NCI-H1694 (cell line): ENCODE measurements at regions not wholly inside any gene's neighbourhood (a gene's known extent, or its start where the extent isn't known, plus 50 kb on each side); places are given as distances from the start of the nearest gene placed in this dataset.

Experiments
- DNase-seq: peaks from one replicate; lab custom pipeline; 2025; lab: John Stamatoyannopoulos, UW

DNA sequence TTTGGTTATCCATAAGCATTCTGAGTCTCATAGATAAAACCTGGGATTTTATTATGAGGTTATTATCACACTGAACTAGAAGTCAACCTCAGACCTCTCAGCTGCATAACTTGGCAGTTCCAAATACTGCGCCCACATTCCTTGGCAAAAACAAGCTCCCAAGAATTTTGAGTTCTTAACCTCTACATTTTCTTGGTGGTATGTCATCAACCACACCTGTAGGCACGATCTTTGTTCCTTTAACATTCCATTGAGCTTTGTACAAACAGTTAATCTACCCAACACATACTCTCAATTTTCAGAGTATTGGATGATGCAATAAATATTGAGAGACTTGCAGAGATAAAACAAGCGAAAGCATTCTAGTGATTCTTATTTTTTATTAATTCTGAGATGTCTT lies 371.8 kb upstream of the PRICKLE1 start:
- no peak for DNase-seq

DNA sequence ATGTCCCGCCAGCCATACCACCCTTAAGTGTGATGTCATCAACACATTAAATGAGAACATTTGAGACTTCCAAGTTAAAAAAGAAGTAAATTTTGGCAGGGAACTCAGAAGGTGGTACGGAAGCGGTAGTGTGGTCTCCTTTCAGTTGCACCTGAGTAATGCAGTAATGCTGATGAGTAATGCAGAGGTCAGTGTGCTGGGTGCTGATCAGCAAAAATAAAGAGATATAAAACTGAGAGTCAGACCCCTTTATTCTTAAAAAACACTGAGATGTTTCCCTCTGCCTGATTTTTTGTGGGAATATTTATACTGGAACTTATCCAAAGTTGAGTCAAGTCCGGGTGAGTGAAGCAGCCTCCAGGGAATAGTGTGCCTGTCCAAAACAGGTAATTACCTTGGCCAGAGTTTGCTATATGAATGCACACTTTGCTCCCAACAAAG lies 370.6 kb upstream of the PRICKLE1 start:
- DNase-seq, result no peak

DNA sequence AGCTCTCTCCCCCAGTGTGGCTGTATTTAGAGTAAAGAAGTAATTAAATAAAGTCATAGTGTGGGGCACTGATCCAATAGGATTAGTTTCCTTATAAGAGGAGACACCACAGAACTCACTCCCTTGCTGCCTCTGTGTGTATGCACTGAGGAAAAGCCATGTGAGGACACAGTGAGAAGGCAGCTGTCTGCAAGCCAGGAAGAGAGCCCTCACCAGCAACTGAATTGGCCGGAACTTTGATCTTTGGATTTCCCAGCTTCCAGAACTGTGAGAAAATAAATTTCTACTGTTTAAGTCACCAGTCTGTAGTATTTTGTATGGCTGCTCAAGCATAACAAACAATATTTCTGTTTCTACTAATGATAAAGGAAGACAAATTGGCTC lies 368.7 kb upstream of the PRICKLE1 start:
- no peak for DNase-seq

DNA sequence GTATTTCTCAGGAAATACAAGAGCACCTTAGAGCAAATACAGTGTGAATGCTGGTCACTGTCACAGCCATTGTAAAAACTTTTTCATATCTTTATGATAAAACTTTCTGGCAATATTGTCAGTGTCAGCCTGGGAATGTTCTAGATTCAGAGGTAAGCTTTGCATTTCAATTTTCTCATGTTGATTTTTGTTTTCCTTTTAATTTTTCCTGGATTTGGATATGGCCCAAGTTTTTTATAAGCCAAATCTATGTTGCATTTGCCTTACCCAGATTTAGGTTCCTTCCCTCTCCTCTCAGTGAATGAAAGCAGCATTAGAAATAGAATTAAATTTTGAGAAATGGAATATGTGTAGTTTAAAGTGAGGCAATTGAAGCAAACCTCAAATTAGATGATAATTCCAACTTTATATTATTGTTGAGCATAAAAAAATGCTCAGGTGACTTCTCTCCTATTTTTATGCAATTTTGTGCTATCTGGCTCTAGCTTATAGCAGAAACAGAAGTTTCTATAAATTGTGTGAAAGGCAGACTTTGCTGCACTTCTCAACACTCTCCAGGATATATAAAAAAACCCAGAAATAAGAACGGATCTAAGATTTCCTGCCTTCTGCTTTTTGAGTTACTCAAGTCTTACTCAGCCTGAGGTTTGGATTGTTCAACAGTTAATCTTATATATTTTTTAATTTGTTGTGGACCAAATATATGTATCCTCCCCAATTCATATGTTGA lies 368.2 kb upstream of the PRICKLE1 start:
- DNase-seq, result no peak

DNA sequence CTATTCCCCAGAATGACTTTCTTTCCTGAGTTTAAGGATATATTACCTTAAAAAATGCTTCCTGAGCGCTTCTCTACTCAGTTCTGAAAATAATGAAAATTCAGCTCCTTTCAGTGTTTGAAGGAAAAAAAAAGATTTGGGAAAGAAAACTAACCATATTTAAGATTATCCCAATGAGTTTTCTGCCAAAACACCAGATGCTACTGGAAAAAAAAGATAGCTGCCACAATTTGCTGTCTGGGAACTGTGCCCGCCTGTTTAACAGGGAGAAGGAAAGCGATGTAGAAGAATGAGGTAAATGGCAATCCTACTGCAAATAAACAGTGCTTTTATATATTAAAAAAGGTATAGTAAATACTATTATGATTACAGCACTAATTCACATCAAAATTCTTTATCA lies 367.6 kb upstream of the PRICKLE1 start:
- no peak for DNase-seq

DNA sequence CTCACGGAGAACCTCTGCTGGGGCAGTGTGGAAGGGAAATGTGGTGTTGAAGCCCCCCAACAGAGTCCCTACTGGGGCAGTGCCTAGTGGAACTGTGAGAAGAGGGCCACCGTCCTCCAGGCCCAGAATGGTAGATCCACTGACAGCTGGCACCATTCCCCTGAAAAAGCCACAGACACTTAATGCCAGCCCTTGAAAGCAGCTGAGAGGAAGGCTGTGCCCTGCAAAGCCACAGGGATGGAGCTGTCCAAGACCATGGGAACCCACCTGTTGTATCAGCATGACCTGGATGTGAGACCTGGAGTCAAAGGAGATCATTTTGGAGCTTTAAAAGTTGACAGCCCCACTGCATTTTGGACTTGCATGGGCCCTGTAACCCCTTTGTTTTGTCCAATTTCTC lies 363.5 kb upstream of the PRICKLE1 start:
- no peak for DNase-seq

DNA sequence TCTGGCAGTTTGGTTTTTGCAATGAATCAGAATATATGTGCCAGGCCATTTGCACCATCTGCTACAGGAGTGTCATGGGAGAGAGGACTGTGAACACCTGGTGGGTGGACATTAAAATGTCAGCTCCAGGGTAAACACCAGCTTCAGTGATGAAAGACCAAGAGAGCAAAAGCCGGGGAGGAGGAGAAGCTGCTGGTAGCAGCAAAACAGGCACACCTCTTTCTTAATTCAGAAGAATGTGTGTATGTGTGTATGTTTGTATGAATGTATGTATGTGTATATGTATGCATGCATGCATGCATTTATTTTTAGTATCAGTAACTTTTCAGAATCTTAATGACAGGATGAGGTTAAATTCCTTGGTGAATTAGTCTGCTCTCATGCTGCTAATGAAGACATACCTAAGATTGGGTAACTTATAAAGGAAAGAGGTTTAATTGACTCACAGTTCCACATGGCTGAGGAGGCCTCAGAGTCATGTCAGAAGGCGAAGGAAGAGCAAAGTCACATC lies 357.4 kb upstream of the PRICKLE1 start:
- DNase-seq, result no peak

DNA sequence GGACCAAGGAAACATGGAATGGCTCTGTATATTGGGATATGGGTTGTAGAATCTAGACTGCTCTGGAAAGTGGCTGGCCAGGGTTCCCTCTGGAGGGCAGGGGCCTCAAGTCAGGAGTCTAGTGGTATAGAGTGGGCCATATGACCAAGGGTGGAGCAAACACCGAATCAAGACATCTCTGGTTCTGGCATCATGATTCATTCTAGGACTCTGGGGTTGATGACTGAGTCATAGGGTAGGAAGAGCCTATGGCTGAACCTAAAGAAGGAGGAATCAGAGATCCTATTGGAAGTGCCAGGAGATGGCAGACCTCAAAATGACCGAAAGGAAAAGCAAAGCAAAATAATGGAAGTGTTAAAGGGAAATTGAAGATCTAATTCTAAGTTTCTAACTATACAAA lies 356.4 kb upstream of the PRICKLE1 start:
- DNase-seq, result no peak

DNA sequence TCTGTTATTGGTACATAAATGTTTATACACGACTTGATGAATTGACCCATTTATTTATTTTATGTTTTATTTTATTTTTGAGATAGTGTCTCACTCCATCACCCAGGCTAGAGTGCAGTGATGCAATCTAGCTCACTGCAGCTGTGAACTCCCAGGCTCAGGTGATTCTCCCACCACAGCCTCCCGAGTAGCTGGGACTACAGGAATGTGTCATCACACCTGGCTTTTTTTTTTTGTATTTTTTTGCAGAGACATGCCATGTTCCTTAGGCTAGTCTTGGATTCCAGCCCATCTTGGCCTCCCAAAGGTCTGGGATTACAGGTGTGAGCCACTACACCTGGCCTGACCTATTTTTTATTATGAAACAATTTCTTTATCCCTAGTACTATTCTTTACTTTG lies 355.0 kb upstream of the PRICKLE1 start:
- DNase-seq, result no peak

DNA sequence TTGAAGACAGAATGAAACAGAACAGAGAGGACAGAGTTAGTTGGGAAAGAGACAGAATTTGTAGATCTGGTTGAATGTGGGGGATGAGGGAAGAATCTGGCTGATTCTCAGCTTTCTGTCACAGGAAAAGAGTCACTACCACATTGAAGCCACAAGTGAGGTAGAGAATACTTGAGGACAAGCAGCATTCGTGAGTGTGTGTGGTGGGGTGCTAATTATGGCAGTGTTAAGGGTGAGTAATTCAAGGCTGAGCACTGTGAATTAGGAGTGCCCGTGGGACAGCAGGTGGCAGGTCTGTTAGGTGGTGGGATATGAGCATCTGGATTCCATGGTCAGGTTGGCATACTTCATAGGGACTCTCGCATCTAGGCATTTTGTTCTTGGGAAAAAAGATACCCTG lies 347.4 kb upstream of the PRICKLE1 start:
- no peak for DNase-seq

DNA sequence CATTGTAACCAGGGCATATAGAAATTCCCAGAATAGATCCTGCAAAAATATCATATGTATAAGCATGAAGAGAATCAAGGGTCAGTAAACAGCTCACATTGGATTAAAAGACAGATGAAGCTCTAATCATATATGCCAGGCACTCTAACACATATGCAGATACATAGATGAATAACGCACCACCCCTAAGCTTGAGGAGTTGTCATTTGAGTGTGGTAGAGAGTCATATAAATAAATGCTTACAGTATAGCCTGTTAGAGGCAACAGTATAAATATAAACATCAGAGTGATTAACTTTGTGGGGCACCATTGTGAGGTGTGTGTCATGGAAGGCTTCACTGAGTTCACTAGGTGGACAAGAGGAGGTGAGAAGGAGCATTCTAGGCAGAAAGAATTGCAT lies 346.7 kb upstream of the PRICKLE1 start:
- no peak for DNase-seq

DNA sequence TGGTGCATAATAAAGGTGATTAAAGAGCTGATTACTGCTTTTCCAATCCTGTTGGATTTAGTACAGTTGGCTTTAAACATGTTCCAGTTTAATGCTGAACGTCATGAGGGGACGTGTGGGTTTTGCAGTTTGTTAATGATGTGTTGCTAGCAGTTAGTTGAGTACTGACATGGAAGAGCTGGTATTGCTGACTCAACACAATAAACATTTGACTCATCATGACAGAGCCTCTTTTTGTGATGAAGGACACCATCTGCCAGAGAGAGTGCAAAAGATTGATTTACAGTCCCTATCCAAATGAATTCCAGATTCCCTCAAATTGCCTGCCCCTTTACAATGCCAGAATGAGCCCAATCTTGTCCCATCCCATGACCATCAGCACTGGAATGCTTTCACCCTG lies 346.2 kb upstream of the PRICKLE1 start:
- DNase-seq, result no peak

DNA sequence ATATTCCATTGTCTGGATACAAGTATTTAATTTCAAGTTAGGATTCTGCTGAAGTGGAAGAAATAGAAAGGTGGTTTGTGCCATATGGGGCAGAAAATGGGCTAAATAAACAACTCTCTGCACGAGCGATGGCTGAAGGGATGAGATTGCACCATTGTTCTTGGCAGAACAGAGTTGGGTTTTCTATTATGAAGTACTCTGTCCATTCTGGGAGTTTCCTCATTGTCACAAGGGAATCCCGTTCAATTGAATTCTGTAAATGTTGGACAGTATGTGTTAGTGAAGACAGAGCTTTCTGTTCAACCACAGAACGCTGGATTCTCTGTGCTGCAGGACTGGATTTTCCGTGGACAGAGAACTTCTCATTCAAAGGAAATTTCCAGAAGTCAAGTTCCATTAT lies 345.5 kb upstream of the PRICKLE1 start:
- no peak for DNase-seq

DNA sequence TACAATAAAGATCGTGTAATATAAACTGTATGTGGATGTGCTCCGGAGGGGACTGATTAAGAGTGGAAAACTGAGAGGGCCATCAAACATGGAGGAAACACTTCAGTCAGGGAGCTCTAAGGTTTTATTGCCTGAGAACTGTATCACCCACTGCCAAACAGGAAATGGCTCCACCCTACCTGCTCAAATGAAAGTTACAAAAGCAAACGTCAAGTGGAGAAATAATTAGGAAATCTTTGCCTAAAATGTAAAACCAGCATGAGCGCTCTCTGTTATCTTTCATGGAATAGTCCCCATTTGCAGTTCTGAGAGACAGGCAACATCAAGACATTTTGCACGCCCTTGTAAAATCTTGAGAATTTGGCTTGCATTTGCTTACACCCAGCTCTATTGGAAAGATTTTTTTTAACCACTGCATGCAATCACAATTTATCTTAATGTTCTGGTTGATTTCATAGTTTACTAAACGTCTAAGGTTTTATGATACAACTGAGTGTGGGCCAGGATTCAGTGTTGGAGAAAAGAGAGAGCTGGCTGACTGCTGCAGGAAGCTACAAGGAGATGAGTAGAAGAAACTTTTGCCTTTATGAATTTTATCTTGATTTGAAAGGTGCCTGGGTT lies 344.0 kb upstream of the PRICKLE1 start:
- no peak for DNase-seq

DNA sequence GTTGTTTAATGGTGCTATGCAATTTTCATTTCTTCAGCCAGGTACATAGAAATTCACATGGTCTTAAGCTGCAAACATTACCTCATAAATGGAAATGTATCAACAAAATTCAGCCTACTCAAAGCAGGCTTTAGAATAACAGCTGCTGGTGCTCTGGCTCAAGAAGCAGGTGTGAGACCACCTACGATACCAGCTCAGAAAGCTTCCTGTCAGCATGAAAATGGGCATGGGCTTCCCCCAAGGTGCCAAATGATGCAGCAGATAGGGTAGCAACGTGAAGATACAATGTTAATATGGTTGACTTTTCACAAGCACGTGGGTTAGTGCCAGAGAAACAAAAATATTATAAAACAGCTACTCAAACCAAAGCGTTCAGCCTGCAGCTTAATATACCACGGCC lies 343.4 kb upstream of the PRICKLE1 start:
- no peak for DNase-seq

DNA sequence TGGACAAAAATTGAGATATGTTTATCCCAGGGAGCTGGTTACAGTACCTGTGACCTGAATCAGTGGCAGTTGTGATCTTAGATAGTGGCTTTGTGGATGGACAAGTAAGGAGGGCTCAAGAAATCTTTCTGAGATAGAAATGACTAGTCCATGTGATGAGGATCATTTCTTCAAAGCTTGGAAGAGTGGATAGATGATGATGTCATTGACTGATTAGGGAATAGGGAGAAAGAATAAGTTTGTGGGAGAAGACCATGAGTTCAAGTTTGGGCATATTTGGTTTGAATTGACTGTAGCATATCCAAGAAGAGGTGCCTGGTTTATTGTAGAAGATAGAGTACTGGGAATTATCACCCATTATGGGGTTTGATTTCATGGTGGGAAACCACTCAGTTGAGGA lies 336.7 kb upstream of the PRICKLE1 start:
- DNase-seq, result no peak

DNA sequence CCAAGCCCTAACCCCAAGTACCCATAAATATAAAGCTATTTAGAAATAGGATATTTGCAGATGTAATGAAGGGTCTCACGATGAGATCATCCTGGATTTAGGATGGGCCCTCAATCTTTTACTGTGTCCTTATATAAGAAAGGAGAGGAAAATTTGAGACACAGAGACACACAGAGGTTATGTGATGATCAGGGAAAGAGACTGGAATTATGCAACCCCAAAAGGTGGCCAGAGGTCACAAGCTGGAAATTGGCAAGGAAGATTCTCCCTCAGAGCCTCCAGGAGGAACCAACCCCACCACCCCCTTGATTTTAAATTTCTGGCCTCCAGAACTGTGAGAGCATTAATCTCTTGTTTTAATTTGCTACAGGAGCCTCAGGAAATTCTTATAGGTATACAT lies 334.9 kb upstream of the PRICKLE1 start:
- no peak for DNase-seq

DNA sequence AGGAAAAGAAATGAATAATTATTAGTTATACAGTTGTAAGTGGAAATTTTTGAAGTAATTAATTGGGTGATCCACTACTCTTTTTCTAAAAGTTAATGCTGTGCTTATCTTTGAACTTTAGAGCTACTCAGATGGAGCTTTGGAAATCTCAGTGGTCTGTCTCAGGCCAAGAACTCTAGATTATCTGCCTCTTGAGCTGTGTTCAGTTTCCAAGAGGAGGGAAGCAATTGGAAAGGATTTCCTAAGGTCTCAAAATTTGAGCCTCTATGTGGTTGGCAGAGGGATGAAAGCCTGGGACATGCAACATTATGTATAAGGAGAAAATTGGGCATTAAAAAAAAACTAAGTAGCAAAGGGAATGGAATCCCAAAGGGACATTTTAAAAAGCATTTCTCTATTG lies 334.0 kb upstream of the PRICKLE1 start:
- DNase-seq, result no peak

DNA sequence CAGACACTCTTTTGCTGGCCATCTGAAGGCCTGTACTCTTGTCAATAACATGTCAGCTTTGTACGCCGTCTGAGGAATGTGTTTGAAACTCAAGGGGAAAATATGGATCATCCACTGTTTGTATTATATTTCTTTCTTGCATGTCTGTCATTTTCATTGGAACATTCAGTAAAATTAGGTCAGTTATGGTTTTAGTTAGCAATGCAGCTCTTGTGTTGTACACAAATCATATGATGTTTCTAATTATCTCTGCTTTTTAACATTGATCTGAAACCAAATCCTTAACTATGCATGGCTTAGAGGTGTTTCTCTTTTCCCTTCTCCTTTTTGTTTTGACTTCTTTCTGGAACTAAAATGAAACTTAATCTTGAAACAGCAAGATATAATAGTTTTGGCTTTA lies 333.6 kb upstream of the PRICKLE1 start:
- no peak for DNase-seq

DNA sequence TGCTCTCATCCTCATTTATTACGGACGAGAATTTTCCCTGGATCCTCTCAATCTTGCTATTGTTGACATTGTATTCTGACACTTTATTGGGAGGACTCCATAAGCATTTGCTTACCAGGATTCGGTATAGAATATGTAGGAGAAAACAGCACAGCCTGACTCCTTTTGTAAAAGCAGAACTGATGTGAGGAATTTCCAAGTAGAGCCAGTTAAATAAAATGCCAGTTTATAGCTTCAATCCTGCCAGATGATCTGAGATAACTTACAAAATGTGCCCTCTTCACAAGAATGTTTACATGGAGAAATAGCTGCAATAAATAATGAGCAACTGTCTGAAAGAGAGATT lies 332.9 kb upstream of the PRICKLE1 start:
- DNase-seq, result no peak

DNA sequence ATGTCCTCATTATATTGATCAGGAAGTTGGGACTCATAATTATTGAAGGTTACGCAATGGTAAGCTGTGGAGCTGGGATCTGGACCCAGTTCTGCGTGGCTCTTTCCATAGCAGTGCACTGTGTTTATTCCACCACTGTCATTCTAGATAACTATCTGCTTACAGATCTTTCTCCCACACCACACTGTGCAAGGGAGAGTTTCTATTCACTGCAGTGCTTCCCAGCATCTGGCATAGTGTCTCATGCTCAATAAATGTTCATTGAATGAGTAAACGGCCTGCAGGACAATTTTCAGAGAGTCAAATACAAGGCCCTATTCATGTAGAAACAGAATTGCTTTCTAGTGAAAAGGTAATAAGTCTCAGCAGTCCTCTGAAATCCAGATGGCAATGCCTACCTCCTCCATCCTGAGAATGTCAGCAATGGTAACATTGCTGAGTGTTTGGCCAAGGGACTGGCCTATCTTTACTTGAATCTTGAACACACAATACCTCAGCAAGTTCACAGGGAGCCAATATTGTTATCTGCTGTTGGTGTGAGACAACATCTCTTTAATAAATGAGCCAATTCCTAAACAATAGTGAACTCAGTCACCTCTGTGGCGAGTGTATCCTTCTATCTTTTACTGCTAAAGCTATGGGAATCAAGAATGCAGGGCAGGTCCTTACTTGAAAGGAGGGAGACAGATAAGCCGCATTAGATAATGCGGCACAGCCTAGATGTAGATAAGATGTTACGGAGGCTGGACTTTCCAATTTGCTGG lies 332.4 kb upstream of the PRICKLE1 start:
- DNase-seq, result no peak

DNA sequence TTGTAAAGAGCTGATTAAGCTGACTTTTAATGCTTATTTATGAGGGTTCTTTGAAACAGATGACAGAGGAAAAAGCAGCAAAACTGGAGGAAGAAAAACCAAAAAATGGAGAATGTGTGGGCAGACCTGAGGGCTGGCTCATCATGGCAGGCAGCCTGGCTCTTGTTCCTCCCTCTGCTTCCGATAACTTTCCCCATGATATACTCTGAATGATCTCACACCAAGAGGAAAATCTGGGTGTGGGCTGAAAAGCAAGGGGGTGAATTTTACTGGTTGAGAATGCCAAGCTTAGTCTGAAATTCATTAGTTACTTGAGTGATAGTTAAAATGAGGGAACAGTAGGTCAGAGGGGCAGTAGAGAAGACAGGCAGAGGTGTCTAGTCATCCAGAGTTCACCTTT lies 330.1 kb upstream of the PRICKLE1 start:
- DNase-seq, result no peak

DNA sequence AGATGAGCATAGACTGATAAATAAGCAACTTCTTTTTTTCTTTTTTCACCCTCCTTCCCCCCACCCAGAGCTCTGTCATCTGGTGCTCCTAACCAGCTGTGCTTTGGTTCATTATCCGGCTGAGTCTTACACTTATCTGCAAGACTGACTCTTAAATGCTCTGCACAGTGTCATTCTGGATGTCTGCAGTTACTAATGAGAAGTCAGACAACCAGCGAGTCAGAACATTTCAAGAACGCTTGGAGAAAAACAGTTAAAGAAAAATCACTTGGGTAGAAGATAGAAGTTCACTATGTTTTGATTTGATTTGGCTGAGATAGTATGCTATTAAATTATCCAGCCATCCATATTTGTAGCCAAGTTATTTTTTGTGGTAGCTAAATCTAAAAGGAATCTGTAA lies 328.9 kb upstream of the PRICKLE1 start:
- no peak for DNase-seq
